AG04449 (cell line): ENCODE measurements at regions not wholly inside any gene's neighbourhood (a gene's known extent, or its start where the extent isn't known, plus 50 kb on each side); places are given as distances from the start of the nearest gene placed in this dataset.
"Not testable (repeated sequence)": the region's sequence is repeated elsewhere in the genome, so short reads cannot be mapped to it uniquely, and the experiment has no call there.

Experiments
- CTCF ChIA-PET: fragments of 350-600 bp; formaldehyde crosslinking; extraction: SDS; loops from one replicate; lab custom pipeline; 2021; ENCODE audit warnings: antibody characterized with exemption; lab: Yijun Ruan, JAX
- POLR2A ChIA-PET: fragments of 400-600, 350-600 bp; formaldehyde crosslinking; extraction: SDS; loops from one replicate; lab custom pipeline; 2020; ENCODE audit warnings: antibody characterized with exemption, inconsistent platforms; lab: Yijun Ruan, JAX
- DNase-seq: peaks from one replicate; pipeline ENCODE4 v3.0.0-alpha.2; 2010; ENCODE audit warnings: low read depth, low spot score
- H3K4me3 ChIP-seq: 2 replicates; pipeline ENCODE4 v1.5.1; 2011; ENCODE audit warnings: low read depth, mild to moderate bottlenecking, control low read depth, low read length
- CTCF ChIP-seq: IDR thresholded peaks from one replicate; pipeline ENCODE4 v1.5.1; 2011; ENCODE audit warnings: mild to moderate bottlenecking, moderate library complexity, low read length, control low read depth, inconsistent platforms; ENCODE audit not compliant: insufficient read depth; ENCODE audit errors: missing control alignments

DNA sequence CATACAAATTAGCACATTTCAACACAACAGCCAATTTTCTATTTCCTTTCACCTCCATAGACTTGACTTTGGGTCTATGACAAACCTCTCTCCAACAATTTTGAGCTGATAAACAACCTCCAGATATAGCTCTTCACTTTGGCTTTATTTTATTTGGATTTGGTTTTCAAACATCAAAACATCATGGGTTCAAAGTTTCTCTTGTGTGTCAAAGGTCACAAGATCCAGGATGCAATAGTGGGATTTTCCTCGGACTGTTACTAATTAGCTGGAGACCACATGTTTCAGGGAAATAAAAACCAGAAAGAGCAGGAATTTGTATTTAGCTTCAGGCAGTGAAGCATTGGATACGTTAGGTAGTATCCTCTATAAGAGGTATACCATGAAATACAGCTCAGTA lies 351.0 kb upstream of the SOX9 start:
- ChIA-PET POLR2A (no interaction called here), CTCF (no interaction called here)
- DNase-seq: no peak
- no peak overlapping the region for H3K4me3 ChIP-seq
- TF ChIP-seq CTCF: no peak

DNA sequence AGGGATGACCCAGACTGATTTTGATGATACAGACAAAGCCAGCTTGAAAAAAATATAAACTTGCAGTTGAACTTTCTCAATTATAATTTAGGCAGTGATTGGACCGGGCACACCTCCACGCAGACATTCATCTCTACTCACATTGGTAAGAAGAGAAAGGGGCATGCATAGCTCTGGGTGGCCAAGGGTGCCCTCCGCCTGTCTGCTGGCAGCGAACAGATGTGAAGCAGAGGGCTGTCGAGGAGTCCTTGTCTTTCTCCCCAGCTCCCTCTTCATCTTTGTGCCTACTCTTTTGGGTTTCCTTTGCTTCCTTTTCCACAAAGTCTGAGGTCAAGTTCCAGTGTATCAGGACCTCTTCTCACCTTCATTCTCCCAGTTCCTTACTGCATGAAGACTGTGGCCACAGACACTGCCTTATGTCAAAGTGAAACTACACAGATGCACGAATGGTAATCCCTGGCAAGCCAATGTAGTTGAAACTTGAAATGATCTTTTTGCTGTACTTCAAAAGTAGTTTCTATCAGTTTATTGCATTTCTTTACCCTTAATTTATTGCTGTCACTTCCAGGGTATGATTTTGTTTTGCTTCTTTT lies 343.7 kb upstream of the SOX9 start:
- ChIA-PET POLR2A (no interaction called here), CTCF (no interaction called here)
- DNase-seq: no peak
- no peak for TF ChIP-seq CTCF
- H3K4me3 ChIP-seq: no peak overlapping the region

GRCh38 chr17:71779482-71779881 lies 341.3 kb upstream of the SOX9 start:
- ChIA-PET CTCF (no interaction called here), POLR2A (no interaction called here)
- no peak for DNase-seq
- no peak overlapping the region for H3K4me3 ChIP-seq
- no peak for TF ChIP-seq CTCF

DNA sequence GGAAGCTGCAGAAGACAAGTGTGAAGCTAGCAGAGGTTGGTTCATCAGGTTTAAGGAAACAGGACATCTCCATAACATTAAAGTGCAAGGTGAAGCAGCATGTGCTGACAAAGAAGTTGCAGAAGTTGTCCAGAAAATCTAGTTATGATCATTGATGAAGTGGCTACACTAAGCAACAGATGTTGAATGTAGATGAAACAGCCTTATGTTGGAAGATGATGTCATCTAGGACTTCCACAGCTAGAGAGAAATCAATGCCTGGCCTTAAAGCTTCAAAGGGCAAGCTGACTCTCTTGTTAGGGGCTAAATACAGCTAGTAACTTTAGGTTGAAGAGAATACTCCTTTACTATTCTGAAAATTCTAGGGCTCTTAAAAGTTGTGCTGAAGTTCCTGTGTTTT lies 340.2 kb upstream of the SOX9 start:
- no peak for TF ChIP-seq CTCF
- ChIA-PET CTCF (no interaction called here), POLR2A (interaction anchor here (0.7 kb wide), 1 partner anchor 44 kb away, joined by 3 read pairs; no protein-coding TSS in a partner anchor)
- no peak overlapping the region for H3K4me3 ChIP-seq
- no peak for DNase-seq

DNA sequence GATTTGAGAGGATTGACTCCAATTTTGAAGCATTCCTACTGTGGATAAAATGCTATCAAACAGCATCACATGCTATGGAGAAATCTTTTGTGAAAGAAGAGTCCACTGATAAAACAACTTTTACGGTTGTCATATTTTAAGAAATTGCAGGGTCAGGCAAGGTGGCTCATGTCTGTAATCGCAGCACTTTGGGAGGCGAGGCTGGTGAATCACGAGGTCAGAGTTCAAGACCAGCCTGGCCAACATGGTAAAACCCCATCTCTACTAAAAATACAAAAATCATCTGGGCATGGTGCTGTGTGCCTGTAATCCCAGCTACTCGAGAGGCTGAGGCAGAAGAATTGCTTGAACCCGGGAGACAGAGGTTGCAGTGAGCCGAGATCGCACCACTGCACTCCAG lies 338.8 kb upstream of the SOX9 start:
- CTCF ChIA-PET, POLR2A ChIA-PET, DNase-seq, H3K4me3 ChIP-seq: not testable (repeated sequence)

GRCh38 chr17:71790791-71791190 lies 330.0 kb upstream of the SOX9 start:
- ChIA-PET CTCF (no interaction called here), POLR2A (no interaction called here)
- no peak overlapping the region for H3K4me3 ChIP-seq
- no peak for DNase-seq
- no peak for TF ChIP-seq CTCF

DNA sequence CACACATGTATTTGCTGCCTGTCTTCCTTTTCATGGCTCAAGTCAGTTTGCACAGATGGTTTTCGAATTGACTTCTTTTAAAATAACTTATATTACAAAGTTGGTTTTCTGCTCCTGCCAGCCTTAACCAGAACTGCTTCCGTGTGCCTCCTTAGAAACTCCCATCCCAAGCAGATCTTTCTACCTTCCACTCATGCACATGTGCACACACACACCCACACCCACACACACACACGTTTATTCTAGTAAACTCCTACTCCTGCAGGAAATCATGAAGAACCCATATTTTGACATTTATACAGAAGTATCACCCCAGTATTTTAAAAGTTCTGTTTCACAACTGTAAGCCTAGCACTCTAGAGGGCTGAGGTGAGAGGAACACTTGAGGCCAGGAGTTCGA lies 329.5 kb upstream of the SOX9 start:
- no peak overlapping the region for H3K4me3 ChIP-seq
- ChIA-PET POLR2A (no interaction called here), CTCF (no interaction called here)
- no peak for DNase-seq
- no peak for TF ChIP-seq CTCF
